Osteoblast (primary cell): ENCODE measurements at regions not wholly inside any gene's neighbourhood (a gene's known extent, or its start where the extent isn't known, plus 50 kb on each side); places are given as distances from the start of the nearest gene placed in this dataset.

ENCODE experiments used
- DNase-seq: peaks from one replicate; pipeline ENCODE4 v3.0.0; 2011; ENCODE audit warnings: low spot score, mixed read lengths; ENCODE audit not compliant: insufficient read length; ENCODE audit errors: missing footprints
- H2AFZ ChIP-seq: 2 replicates; pipeline ENCODE4 v1.6.0; 2011; ENCODE audit warnings: mild to moderate bottlenecking, low read length
- H3K27ac ChIP-seq: 2 replicates; pipeline ENCODE4 v1.5.1; 2011; ENCODE audit warnings: mild to moderate bottlenecking, low read depth, low read length, moderate library complexity
- H3K27me3 ChIP-seq: 2 replicates; pipeline ENCODE4 v1.6.0; 2012; ENCODE audit warnings: mild to moderate bottlenecking, control low read depth, inconsistent platforms, low read length, moderate library complexity; ENCODE audit not compliant: insufficient read depth
- H3K36me3 ChIP-seq: 2 replicates; pipeline ENCODE4 v1.5.1; 2011; ENCODE audit warnings: mild to moderate bottlenecking, low read length, control low read depth, moderate library complexity; ENCODE audit not compliant: insufficient read depth
- H3K4me1 ChIP-seq: 2 replicates; pipeline ENCODE4 v1.5.1; 2011; ENCODE audit warnings: mild to moderate bottlenecking, low read length, control low read depth, moderate library complexity; ENCODE audit not compliant: insufficient read depth
- H3K4me2 ChIP-seq: 2 replicates; pipeline ENCODE4 v1.6.0; 2011; ENCODE audit warnings: mild to moderate bottlenecking, low read length; ENCODE audit not compliant: insufficient read depth
- H3K4me3 ChIP-seq: fragments of 200-600 bp; sonication (generic); 3 replicates; pipeline ENCODE4 v1.5.1; 2012; ENCODE audit warnings: mild to moderate bottlenecking, low read length, inconsistent platforms; ENCODE audit not compliant: insufficient read depth
- H3K79me2 ChIP-seq: 2 replicates; pipeline ENCODE4 v1.6.0; 2012; ENCODE audit warnings: mild to moderate bottlenecking, low read length, control low read depth, inconsistent platforms; ENCODE audit not compliant: insufficient read depth
- H3K9me3 ChIP-seq: 2 replicates; pipeline ENCODE4 v1.5.1; 2011; ENCODE audit warnings: low read depth, low read length, control low read depth
- H4K20me1 ChIP-seq: 2 replicates; pipeline ENCODE4 v1.6.0; 2012; ENCODE audit warnings: mild to moderate bottlenecking, low read length, control low read depth; ENCODE audit not compliant: insufficient read depth
- CTCF ChIP-seq: IDR thresholded peaks from 2 replicates; pipeline ENCODE4 v1.5.1; 2011; ENCODE audit warnings: mild to moderate bottlenecking, low read depth, low read length, moderate library complexity; ENCODE audit errors: extremely low read depth

- H3K79me2 ChIP-seq: no peaks in the 10 kb centered on the region
- no peaks in the 10 kb centered on the region for H3K36me3 ChIP-seq
- no peaks in the 10 kb centered on the region for H4K20me1 ChIP-seq
- no peaks in the 10 kb centered on the region for H3K4me1 ChIP-seq
- DNase-seq: no peak
- H3K9me3 ChIP-seq: peaks cover 5% of the 10 kb centered on the region
- no peak overlapping the region for H3K4me3 ChIP-seq
- TF ChIP-seq CTCF: no peak
- no peak overlapping the region for H3K27ac ChIP-seq
- H2AFZ ChIP-seq: no peak overlapping the region
- no peak overlapping the region for H3K4me2 ChIP-seq
- H3K27me3 ChIP-seq: no peaks in the 10 kb centered on the region
These were observed 439.6 kb downstream of the GLRX3 start for GRCh38 chr10:130575756-130576285.

GRCh38 chr10:130576427-130576826, 440.2 kb downstream of the GLRX3 start:
- Histone ChIP-seq H3K4me1 (no peaks in the 10 kb centered on the region), H3K36me3 (no peaks in the 10 kb centered on the region), H3K4me2 (no peak overlapping the region), H3K27ac (no peak overlapping the region), H3K9me3 (peaks cover 5% of the 10 kb centered on the region), H4K20me1 (no peaks in the 10 kb centered on the region), H3K79me2 (no peaks in the 10 kb centered on the region), H3K4me3 (no peak overlapping the region), H3K27me3 (no peaks in the 10 kb centered on the region), H2AFZ (no peak overlapping the region)
- no peak for TF ChIP-seq CTCF
- DNase-seq: no peak

GRCh38 chr10:130577039-130577438, 440.8 kb downstream of the GLRX3 start:
- no peak for TF ChIP-seq CTCF
- H4K20me1 ChIP-seq: no peaks in the 10 kb centered on the region
- no peaks in the 10 kb centered on the region for H3K36me3 ChIP-seq
- DNase-seq: no peak
- H3K4me1 ChIP-seq: no peaks in the 10 kb centered on the region
- no peak overlapping the region for H2AFZ ChIP-seq
- H3K27me3 ChIP-seq: no peaks in the 10 kb centered on the region
- H3K4me3 ChIP-seq: no peak overlapping the region
- H3K9me3 ChIP-seq: peaks cover 5% of the 10 kb centered on the region
- H3K27ac ChIP-seq: no peak overlapping the region
- H3K79me2 ChIP-seq: no peaks in the 10 kb centered on the region
- H3K4me2 ChIP-seq: no peak overlapping the region

DNA sequence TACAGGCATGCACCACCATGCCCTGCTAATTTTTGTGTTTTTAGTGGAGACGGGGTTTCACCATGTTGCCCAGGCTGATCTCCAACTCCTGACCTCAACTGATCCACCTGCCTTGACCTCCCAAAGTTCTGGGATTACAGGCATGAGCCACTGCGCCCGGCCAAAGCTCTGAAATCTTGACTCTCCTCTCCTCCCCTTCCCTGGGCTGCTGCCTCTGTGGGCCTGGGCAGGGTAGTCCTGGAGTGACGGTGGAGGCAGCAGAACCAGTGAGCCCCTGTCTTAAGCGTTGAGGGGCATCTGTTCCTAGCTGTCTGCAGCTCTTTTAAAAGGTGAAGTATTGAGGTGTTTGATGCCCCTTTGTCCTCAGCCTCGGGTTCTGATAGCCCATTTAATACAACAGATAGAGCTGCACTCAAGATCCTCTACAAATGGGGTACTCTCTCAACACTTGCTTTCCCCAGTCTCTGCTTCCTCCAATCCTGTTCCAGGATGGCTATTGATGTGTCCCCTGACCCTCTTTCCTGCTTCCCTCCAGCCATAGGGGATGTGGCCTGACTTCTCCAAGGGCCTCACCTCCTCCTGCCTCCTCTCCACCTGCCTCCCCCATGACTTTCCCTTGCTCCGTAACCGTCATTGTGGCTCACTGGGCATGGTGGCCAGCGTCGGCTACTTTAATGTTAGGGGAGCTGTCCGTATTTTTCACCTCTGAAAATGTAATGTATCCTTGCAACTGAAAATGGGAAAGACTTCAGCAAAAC, 442.5 kb downstream of the GLRX3 start:
- Histone ChIP-seq H3K27ac (no peak overlapping the region), H3K9me3 (peaks cover 5% of the 10 kb centered on the region), H3K4me2 (no peak overlapping the region), H3K4me1 (no peaks in the 10 kb centered on the region), H2AFZ (no peak overlapping the region), H3K36me3 (no peaks in the 10 kb centered on the region), H3K4me3 (no peak overlapping the region), H4K20me1 (no peaks in the 10 kb centered on the region), H3K79me2 (no peaks in the 10 kb centered on the region), H3K27me3 (no peaks in the 10 kb centered on the region)
- TF ChIP-seq CTCF: no peak
- DNase-seq: no peak
